Skeletal muscle satellite cell (primary cell): ENCODE measurements at regions not wholly inside any gene's neighbourhood (a gene's known extent, or its start where the extent isn't known, plus 50 kb on each side); places are given as distances from the start of the nearest gene placed in this dataset.

Experiments used
- H3K27me3 ChIP-seq: 2 replicates; pipeline ENCODE4 v1.7.0; 2013; ENCODE audit warnings: low read length; ENCODE audit not compliant: control insufficient read depth, insufficient read depth
- H3K36me3 ChIP-seq: 2 replicates; pipeline ENCODE4 v1.7.0; 2013; ENCODE audit warnings: mild to moderate bottlenecking, control low read depth, low read length; ENCODE audit not compliant: insufficient read depth
- H3K4me1 ChIP-seq: 2 replicates; pipeline ENCODE4 v1.7.0; 2013; ENCODE audit warnings: low read length; ENCODE audit not compliant: control insufficient read depth, insufficient read depth
- H3K4me2 ChIP-seq: 2 replicates; pipeline ENCODE4 v1.7.0; 2013; ENCODE audit warnings: mild to moderate bottlenecking, low read length
- H3K4me3 ChIP-seq: 2 replicates; pipeline ENCODE4 v1.7.0; 2013; ENCODE audit warnings: low read length
- H3K9ac ChIP-seq: 2 replicates; pipeline ENCODE4 v1.7.0; 2013; ENCODE audit warnings: mild to moderate bottlenecking, low read depth, low read length, moderate library complexity
- H3K9me3 ChIP-seq: replicated peaks from 2 replicates; pipeline ENCODE4 v1.7.0; 2013; ENCODE audit warnings: mild to moderate bottlenecking, control low read depth, low read length

DNA sequence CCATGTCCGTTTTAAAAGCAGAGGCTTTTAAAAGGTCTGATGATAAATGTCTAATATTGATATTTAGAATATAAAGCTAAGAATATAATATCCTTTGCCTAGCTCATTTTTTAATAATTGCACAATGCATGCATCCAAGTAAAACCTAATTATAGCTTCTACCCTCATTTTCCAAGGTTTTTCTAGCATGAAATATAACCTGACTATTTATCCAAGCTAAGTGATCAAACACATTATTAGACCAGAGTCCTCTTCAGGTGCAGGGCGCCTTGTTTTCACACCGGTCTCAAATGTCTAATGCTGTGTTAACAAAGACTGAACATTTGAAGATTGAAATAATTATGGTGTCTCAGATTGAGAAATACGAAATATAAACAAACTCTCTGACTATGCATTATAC lies 648.9 kb upstream of the CXADR start:
- H3K9me3 ChIP-seq: no peaks in the 10 kb centered on the region
- no peaks in the 10 kb centered on the region for H3K27me3 ChIP-seq
- H3K4me1 ChIP-seq: no peaks in the 10 kb centered on the region
- no peak overlapping the region for H3K4me2 ChIP-seq
- H3K36me3 ChIP-seq: no peaks in the 10 kb centered on the region
- no peak overlapping the region for H3K9ac ChIP-seq
- H3K4me3 ChIP-seq: no peak overlapping the region

DNA sequence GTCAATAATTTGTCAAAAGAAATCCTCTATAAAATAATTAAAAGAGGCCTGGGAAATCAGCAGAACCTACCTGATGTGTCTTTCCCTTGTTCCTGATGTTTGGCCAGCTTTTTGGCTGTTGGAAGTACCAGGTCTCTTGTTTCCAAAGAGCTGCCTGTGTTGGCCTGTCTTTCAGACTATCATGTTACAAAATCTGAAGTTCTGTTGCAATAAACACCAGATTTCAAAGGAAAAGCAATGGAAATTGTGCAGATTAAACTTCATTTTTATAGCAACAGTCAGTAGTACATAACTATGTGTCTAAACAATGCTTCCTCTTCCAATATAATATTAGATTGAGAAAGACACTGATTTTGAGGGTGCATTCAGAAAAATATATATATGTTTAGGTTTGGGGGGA lies 647.2 kb upstream of the CXADR start:
- Histone ChIP-seq H3K9ac (no peak overlapping the region), H3K9me3 (no peaks in the 10 kb centered on the region), H3K4me1 (no peaks in the 10 kb centered on the region), H3K4me3 (no peak overlapping the region), H3K27me3 (no peaks in the 10 kb centered on the region), H3K36me3 (no peaks in the 10 kb centered on the region), H3K4me2 (no peak overlapping the region)

DNA sequence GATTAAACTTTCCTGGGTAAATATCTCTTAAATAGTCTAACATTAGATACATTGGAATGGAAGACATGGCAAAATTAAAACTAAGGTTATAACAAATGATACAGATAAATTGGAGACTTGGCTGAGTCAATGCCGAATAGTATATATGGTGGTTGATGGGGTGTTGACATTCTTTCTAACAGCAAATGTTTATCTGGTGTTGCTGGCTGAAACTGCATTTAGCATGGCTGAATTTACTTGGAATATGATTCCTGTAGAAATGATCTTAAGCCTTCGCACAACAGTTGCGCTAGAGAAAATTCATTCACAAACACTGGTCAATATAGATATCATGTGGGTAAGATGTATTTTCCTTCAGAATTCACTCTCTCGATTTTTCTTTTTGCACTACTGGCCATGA lies 646.0 kb upstream of the CXADR start:
- H3K9me3 ChIP-seq: no peaks in the 10 kb centered on the region
- H3K36me3 ChIP-seq: no peaks in the 10 kb centered on the region
- no peak overlapping the region for H3K4me2 ChIP-seq
- H3K27me3 ChIP-seq: no peaks in the 10 kb centered on the region
- no peak overlapping the region for H3K9ac ChIP-seq
- H3K4me3 ChIP-seq: no peak overlapping the region
- no peaks in the 10 kb centered on the region for H3K4me1 ChIP-seq

DNA sequence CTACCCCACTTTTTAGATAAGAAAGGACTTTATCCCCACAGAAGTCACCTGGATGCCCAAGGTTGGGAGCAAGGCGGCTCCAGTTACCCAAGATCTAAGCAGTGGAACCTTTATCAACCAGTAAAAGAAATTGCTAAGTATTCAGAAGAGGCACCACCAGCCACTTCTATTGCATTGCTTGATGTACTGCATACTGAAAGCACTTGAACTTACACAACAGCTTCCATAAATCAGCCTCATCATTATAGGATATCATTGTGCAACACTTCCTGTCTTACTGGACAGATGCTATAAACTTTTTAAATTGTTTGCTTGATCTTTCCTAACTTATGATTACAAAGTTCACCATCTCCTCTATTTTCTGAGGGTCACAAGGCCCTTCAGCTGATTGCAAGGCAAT lies 642.7 kb upstream of the CXADR start:
- Histone ChIP-seq H3K27me3 (no peaks in the 10 kb centered on the region), H3K4me3 (no peak overlapping the region), H3K4me2 (no peak overlapping the region), H3K9ac (no peak overlapping the region), H3K9me3 (no peaks in the 10 kb centered on the region), H3K36me3 (no peaks in the 10 kb centered on the region), H3K4me1 (no peaks in the 10 kb centered on the region)

DNA sequence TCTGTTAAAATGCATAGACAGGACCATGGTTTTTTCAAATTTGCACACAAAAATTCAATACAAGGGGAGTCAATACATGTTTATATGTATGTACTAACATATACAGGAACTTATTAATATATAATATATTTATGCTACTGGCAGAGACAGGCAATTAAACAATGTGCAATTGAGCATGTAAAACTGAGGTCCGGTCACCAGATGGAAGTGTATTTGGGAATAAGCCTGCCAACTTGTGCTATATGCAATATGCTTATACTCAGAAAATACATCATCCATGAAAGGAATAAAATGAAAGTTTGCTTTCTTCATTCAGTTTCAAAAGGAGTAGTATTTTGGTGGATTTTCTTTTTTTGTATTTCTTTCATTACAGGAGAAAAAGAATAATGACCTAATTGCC lies 640.2 kb upstream of the CXADR start:
- Histone ChIP-seq H3K9ac (no peak overlapping the region), H3K27me3 (no peaks in the 10 kb centered on the region), H3K9me3 (no peaks in the 10 kb centered on the region), H3K36me3 (no peaks in the 10 kb centered on the region), H3K4me2 (no peak overlapping the region), H3K4me1 (no peaks in the 10 kb centered on the region), H3K4me3 (no peak overlapping the region)

DNA sequence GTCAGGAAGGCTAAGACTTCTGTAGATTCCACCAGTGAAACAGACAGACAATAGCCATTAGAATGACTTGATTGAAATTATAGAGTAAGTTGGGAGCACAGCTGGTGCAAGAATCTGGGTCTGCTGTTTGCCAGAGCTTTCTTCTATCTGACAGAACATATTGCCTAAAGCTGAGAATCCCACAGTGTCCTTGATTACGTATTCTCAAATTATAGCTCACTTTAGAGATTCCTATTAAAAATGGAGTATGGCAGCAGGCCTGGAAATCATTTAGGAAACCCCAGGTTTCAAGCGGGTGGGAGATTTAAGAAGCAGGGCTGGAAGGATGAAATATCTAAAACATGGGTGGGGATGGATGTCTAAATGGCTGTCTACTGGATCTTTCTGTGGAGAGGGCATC lies 639.7 kb upstream of the CXADR start:
- Histone ChIP-seq H3K27me3 (no peaks in the 10 kb centered on the region), H3K9ac (no peak overlapping the region), H3K9me3 (no peaks in the 10 kb centered on the region)

DNA sequence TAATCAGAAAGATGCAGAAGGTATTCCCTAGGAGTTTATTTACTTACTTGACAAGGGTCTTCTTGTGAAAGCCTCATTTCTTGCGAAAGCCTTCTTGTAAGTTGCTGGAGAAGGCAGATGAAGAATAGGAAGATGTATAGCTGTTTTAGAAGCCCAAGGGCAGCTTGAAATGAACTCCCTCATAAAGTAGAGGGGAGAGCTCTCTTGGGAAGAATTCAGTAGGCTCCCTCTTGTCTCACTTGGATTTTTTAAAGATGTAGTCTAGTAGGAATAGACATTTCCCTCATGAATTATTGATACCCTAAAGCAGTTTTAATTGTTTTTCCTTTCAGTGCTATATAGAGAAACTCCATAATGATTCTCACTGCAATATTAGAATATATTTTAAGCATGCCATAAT lies 639.2 kb upstream of the CXADR start:
- Histone ChIP-seq H3K4me2 (no peak overlapping the region), H3K36me3 (no peaks in the 10 kb centered on the region), H3K4me3 (no peak overlapping the region), H3K9ac (no peak overlapping the region), H3K27me3 (no peaks in the 10 kb centered on the region), H3K9me3 (no peaks in the 10 kb centered on the region), H3K4me1 (no peaks in the 10 kb centered on the region)

More for the DNA sequence above, 639.7 kb upstream of the CXADR start:
- no peaks in the 10 kb centered on the region for H3K4me1 ChIP-seq
- H3K4me3 ChIP-seq: no peak overlapping the region
- H3K36me3 ChIP-seq: no peaks in the 10 kb centered on the region
- no peak overlapping the region for H3K4me2 ChIP-seq

DNA sequence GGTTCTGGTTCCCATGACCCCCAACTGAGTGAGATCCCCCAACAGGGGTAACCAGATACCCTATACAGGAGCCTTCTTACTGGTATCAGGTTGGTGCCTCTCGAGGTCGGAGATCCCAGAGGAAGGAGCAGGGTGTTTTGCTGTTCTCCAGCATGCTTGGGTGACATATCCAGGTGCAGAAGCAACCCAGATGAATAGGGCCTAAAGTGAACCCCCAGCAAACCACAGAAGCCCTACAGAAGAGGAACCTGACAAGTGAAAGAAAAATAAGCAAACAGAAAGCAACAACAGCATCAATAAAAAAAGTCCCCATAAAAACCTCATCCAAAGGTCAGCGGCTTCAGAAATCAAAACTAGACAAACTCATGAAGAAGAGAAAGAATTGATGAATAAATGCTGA lies 633.4 kb upstream of the CXADR start:
- Histone ChIP-seq H3K4me3 (no peak overlapping the region), H3K4me1 (no peaks in the 10 kb centered on the region), H3K9ac (no peak overlapping the region), H3K36me3 (no peaks in the 10 kb centered on the region), H3K27me3 (no peaks in the 10 kb centered on the region), H3K4me2 (no peak overlapping the region), H3K9me3 (no peaks in the 10 kb centered on the region)

DNA sequence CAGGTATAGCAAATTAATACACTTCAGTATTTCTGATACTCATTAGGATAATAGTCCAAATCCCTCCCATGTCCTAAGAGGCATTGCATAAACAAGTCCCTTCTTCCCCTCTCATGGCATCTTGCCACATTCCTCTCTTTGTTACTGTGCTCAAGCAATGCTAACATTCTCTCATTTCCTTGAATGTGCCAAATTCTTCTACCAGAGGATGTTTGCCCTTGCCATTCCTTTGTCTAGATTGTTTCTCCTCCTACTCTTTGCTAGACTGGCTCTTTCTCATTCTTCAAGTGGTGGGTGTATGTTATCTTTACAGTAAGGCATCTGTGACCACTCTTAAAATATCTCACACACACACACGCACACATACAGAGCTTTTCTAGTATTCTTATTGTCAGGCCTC lies 621.0 kb upstream of the CXADR start:
- H3K9ac ChIP-seq: no peak overlapping the region
- H3K9me3 ChIP-seq: no peaks in the 10 kb centered on the region
- no peak overlapping the region for H3K4me2 ChIP-seq
- no peaks in the 10 kb centered on the region for H3K27me3 ChIP-seq
- H3K4me3 ChIP-seq: no peak overlapping the region
- H3K36me3 ChIP-seq: no peaks in the 10 kb centered on the region
- no peaks in the 10 kb centered on the region for H3K4me1 ChIP-seq

DNA sequence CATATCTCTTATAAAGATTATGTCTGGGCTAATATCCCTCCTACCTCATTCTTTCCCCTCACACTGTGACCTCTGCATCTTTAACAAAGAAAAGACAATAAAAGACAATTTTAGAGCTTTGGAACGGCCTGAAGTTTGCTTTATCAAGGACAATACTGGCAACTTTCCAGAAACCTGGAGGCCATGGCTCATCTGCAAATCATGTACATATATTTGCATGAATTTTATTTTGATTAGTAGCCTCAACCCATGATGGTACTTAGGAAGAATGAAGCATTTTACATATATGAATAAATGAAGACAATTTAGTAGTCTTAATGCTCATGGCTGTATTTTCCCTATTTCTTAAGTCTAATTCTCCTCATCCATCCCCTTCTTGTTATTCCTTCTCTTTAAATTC lies 612.2 kb upstream of the CXADR start:
- no peak overlapping the region for H3K4me2 ChIP-seq
- no peaks in the 10 kb centered on the region for H3K36me3 ChIP-seq
- H3K4me3 ChIP-seq: no peak overlapping the region
- no peaks in the 10 kb centered on the region for H3K27me3 ChIP-seq
- H3K9ac ChIP-seq: no peak overlapping the region
- H3K4me1 ChIP-seq: no peaks in the 10 kb centered on the region
- H3K9me3 ChIP-seq: no peaks in the 10 kb centered on the region

DNA sequence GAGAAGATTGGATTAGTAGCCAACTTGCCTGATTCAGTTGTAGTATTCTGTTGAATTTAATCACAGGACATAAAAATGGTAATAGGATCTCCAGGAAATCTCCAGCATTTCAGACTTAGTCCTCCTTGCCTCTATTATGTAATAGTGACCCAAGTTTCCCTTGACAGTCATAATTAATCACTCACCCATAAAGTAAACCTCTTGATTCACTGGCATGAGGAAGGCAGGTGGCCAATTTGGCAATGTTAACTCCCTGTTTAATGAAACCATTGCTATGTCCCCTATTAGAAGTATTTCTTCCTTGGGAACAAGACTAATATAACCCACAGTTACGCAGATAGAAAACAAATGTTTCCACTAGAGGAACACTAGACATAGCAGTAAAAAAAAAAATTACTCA lies 604.8 kb upstream of the CXADR start:
- Histone ChIP-seq H3K4me1 (peaks cover 24% of the 10 kb centered on the region), H3K27me3 (no peaks in the 10 kb centered on the region), H3K36me3 (no peaks in the 10 kb centered on the region), H3K4me2 (no peak overlapping the region), H3K9me3 (no peaks in the 10 kb centered on the region), H3K9ac (no peak overlapping the region), H3K4me3 (no peak overlapping the region)

DNA sequence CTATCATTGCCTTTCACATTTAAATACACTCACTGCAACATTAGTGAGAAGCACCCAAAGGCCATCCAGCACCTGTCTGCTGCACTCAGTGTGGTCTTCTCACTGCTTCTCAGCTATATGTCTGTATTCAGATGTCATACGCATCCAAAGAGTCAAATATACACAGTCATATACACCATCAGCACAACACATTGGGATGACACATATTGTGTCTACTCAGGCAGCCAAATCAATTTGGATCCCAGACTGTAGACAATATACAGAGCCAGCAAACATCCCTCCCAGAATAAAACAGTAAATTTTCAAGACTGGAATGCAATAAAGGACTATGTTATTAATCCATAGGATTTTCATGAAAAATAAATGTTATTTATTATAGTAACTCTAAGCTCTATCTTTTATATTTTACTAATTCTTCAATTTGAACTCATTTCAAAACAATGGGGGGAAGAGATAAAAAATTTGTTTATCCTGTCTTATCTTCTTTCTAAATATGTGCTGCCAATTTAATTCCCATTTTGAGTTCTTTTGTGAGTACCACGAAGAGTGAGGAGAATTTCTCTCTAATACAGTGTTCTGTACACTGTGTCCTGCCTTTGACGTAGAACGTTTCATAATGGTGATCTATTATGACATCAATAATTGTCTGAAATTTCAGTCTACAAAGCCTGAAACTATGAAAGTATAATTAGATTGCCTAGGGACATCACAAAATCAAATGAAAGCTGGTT lies 602.2 kb upstream of the CXADR start:
- Histone ChIP-seq H3K27me3 (no peaks in the 10 kb centered on the region), H3K4me2 (no peak overlapping the region), H3K9me3 (no peaks in the 10 kb centered on the region), H3K4me1 (peaks cover 24% of the 10 kb centered on the region), H3K36me3 (no peaks in the 10 kb centered on the region), H3K4me3 (no peak overlapping the region), H3K9ac (no peak overlapping the region)
